ENCODE measurements at regions not wholly inside any gene's neighbourhood (a gene's known extent, or its start where the extent isn't known, plus 50 kb on each side); places are given as distances from the start of the nearest gene placed in this dataset.

DNA sequence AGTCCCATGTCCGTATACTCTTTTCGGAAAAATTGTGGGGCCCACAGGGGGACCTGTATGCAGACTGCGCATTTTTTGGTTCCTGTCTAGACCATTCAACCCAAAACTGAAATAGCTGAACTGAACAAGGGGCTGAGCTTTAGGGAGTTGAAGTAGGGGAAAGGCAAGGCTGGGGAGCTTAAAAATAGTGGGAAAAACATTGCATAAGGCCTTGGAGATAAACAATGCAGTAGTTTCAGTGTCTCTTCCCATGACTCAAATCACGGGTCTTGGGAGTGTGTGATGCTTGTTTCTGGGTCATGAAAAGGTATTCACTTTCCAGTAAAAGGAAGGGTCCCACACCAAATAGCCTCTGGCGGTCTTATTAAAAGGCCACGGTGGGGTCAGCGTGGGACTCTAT, 402.8 kb upstream of the SALL1 start:
- no peaks in the 10 kb centered on the region for H3K4me1 ChIP-seq (ENCODE audit: control insufficient read depth, insufficient read depth, low read length)
- no peaks in the 10 kb centered on the region for H3K36me3 ChIP-seq (ENCODE audit: control insufficient read depth in 2 of 2, insufficient read depth in 2 of 2, low read length in 2 of 2)
- no peaks in the 10 kb centered on the region for H3K9me3 ChIP-seq (ENCODE audit: control insufficient read depth in 2 of 2, low read length in 2 of 2)
- H3K9ac ChIP-seq (ENCODE audit: low read length in 2 of 2) = no peak overlapping the region
- H3K27ac ChIP-seq (ENCODE audit: low read length) = no peak overlapping the region
- H3K27me3 ChIP-seq (ENCODE audit: control insufficient read depth in 1 of 2, insufficient read depth in 2 of 2, low read length in 2 of 2) = no peaks in the 10 kb centered on the region
- H3K4me3 ChIP-seq (ENCODE audit: low read length in 2 of 2) = no peak overlapping the region

DNA sequence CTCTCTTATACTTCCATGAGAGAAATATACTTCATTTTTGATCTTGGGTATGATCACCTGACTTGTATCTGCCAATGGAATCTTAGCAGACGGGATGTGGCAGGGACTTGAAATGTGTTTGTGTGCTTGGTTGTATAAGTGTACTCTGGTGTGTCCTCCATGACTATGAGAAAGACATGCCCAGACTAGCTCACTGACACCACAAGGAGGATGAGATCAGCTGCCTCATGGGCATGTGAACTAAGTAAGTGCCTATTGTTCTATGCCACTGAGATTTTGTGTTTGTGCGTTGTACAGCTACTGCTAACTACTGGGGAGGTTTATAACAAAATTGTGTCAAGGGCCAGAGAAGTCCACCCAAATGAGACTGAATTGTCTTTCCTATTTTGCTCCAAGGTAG, 402.2 kb upstream of the SALL1 start:
- H3K9ac ChIP-seq (ENCODE audit: low read length in 2 of 2) = no peak overlapping the region
- no peak overlapping the region for H3K27ac ChIP-seq (ENCODE audit: low read length)
- no peaks in the 10 kb centered on the region for H3K9me3 ChIP-seq (ENCODE audit: control insufficient read depth in 2 of 2, low read length in 2 of 2)
- no peaks in the 10 kb centered on the region for H3K27me3 ChIP-seq (ENCODE audit: control insufficient read depth in 1 of 2, insufficient read depth in 2 of 2, low read length in 2 of 2)
- H3K4me1 ChIP-seq (ENCODE audit: control insufficient read depth, insufficient read depth, low read length) = no peaks in the 10 kb centered on the region
- H3K4me3 ChIP-seq (ENCODE audit: low read length in 2 of 2) = no peak overlapping the region
- H3K36me3 ChIP-seq (ENCODE audit: control insufficient read depth in 2 of 2, insufficient read depth in 2 of 2, low read length in 2 of 2) = no peaks in the 10 kb centered on the region

DNA sequence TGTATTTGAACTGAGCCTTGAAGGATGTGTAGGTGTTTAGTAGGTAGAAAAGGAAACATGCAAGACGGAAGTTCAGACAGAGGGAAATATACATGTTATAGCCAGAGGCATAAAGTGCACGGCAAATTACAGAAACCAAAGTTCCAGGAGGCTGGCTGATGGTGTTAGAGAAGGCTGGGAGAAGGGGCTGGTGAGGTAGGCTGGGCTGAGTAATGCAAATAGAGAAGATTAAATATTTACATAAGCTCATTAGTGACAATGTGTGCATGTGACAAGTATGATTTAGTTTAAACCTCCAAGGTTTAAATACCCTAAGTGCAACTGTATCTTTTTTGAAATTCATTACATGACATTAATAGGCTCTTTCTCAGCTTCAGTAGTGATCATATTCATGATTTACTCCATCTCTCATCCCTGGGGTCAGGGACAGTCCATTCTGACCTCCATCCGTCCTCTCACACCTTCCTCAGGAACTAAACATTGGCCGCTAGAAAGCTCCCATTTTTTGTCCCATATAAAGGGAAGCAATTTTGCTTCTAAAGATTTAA, 399.8 kb upstream of the SALL1 start:
- peaks cover 0 to 5% of the 10 kb centered on the region in 2 donors for H3K9me3 ChIP-seq (ENCODE audit: control insufficient read depth in 2 of 2, low read length in 2 of 2)
- no peak overlapping the region for H3K27ac ChIP-seq (ENCODE audit: low read length)
- no peak overlapping the region for H3K4me3 ChIP-seq (ENCODE audit: low read length in 2 of 2)
- no peak overlapping the region for H3K9ac ChIP-seq (ENCODE audit: low read length in 2 of 2)
- H3K4me1 ChIP-seq (ENCODE audit: control insufficient read depth, insufficient read depth, low read length) = no peaks in the 10 kb centered on the region
- no peaks in the 10 kb centered on the region for H3K36me3 ChIP-seq (ENCODE audit: control insufficient read depth in 2 of 2, insufficient read depth in 2 of 2, low read length in 2 of 2)
- H3K27me3 ChIP-seq (ENCODE audit: control insufficient read depth in 1 of 2, insufficient read depth in 2 of 2, low read length in 2 of 2) = no peaks in the 10 kb centered on the region

DNA sequence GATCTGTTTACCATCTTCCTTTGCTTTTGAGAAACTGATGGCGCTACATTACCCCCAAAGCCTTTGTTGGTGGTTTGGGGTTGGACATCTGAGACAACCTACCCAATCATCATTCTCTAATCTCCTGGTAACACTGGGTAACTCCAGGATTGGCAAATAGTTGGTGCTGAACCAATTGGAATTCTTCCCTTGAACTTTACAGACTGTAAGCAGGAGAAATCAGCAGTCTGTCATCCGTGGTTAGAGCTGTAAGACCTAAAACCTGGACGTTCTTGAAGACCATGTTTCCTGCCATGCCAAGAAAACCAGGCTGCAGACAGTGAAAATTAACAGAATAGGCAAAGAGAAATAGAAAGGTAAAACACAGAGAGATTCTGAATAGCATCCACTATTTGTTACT, 398.8 kb upstream of the SALL1 start:
- H3K9me3 ChIP-seq (ENCODE audit: control insufficient read depth in 2 of 2, low read length in 2 of 2) = peaks cover 0 to 8% of the 10 kb centered on the region in 2 donors

DNA sequence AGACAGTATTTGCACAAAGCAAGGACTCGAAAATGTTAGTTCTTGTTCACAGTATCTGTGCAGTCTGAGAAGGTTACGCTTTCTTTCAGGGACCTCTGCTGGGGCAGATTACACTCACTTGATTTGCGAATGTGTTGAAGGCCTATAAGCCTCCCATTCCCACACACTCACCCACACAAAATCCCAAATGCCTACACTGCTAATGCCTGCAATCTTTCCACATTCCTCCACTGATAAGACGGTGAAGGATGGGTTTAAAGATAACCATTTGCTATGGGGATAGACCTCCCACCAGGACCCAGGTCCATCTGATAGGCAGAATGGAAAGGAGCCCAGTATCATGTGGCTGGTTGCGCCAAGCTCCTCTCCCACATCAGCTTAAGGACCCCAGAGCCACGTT, 394.9 kb upstream of the SALL1 start:
- Histone ChIP-seq H3K9ac (ENCODE audit: low read length in 2 of 2) (no peak overlapping the region), H3K36me3 (ENCODE audit: control insufficient read depth in 2 of 2, insufficient read depth in 2 of 2, low read length in 2 of 2) (no peaks in the 10 kb centered on the region), H3K4me3 (ENCODE audit: low read length in 2 of 2) (no peak overlapping the region), H3K9me3 (ENCODE audit: control insufficient read depth in 2 of 2, low read length in 2 of 2) (peaks cover 0 to 8% of the 10 kb centered on the region in 2 donors), H3K27me3 (ENCODE audit: control insufficient read depth in 1 of 2, insufficient read depth in 2 of 2, low read length in 2 of 2) (peaks cover 0 to 3% of the 10 kb centered on the region in 2 donors), H3K27ac (ENCODE audit: low read length) (no peak overlapping the region), H3K4me1 (ENCODE audit: control insufficient read depth, insufficient read depth, low read length) (no peaks in the 10 kb centered on the region)

More for the DNA sequence above, 398.8 kb upstream of the SALL1 start:
- no peak overlapping the region for H3K27ac ChIP-seq (ENCODE audit: low read length)
- H3K27me3 ChIP-seq (ENCODE audit: control insufficient read depth in 1 of 2, insufficient read depth in 2 of 2, low read length in 2 of 2) = peaks cover 0 to 2% of the 10 kb centered on the region in 2 donors
- no peaks in the 10 kb centered on the region for H3K4me1 ChIP-seq (ENCODE audit: control insufficient read depth, insufficient read depth, low read length)
- H3K4me3 ChIP-seq (ENCODE audit: low read length in 2 of 2) = no peak overlapping the region
- H3K9ac ChIP-seq (ENCODE audit: low read length in 2 of 2) = no peak overlapping the region
- no peaks in the 10 kb centered on the region for H3K36me3 ChIP-seq (ENCODE audit: control insufficient read depth in 2 of 2, insufficient read depth in 2 of 2, low read length in 2 of 2)

DNA sequence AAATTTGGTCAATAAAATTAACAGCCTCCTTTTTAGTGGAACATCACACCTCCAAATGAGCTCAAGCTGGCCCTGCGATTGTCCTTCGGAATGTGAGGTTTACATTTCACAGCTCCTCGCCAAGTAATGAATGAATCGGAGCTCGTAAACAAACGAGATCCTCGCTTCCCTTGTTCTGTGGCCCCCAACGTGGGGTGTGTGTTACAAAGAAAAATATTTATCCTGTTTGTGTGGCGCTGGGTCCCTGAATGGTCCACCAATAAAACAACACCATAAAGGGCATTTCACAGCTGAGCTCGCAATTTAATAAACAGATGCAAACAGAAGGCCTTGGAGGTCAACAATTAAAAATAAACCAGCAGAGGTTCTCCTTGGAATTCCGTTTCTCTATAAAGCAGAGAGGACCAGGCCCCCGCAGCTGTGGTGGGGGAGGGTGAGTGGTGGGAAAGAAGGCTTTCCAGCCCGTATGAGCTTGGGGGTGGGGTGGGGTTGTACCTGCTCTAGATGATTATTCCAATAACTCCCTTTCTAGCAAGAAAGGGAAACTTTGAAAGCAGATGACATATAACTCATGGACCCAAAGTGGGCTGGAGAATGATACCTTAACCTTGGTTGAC, 393.9 kb upstream of the SALL1 start:
- no peaks in the 10 kb centered on the region for H3K4me1 ChIP-seq (ENCODE audit: control insufficient read depth, insufficient read depth, low read length)
- H3K36me3 ChIP-seq (ENCODE audit: control insufficient read depth in 2 of 2, insufficient read depth in 2 of 2, low read length in 2 of 2) = no peaks in the 10 kb centered on the region
- no peak overlapping the region for H3K9ac ChIP-seq (ENCODE audit: low read length in 2 of 2)
- H3K27ac ChIP-seq (ENCODE audit: low read length) = no peak overlapping the region
- H3K4me3 ChIP-seq (ENCODE audit: low read length in 2 of 2) = no peak overlapping the region
- H3K9me3 ChIP-seq (ENCODE audit: control insufficient read depth in 2 of 2, low read length in 2 of 2) = peaks cover 0 to 8% of the 10 kb centered on the region in 2 donors
- H3K27me3 ChIP-seq (ENCODE audit: control insufficient read depth in 1 of 2, insufficient read depth in 2 of 2, low read length in 2 of 2) = peaks cover 0 to 3% of the 10 kb centered on the region in 2 donors

DNA sequence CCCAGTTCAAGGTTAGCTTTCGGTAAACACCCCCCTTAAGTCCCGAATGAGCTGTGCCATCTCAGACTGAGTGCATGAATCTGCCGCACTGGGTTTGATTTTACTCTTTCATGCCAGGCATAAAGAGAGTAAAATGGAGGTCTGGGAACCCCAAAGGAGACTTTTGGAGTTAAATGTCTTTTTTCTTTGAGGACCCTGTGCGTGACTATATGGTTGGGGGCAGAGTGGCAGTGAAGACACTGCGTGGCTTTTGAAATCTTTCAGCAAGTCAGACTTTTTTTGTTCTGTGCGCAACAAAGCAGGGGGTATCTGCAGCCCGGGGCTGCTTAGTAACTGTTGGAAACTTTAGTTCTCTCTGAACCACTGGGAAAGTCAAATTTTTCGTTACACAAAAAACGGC, 392.9 kb upstream of the SALL1 start:
- no peaks in the 10 kb centered on the region for H3K36me3 ChIP-seq (ENCODE audit: control insufficient read depth in 2 of 2, insufficient read depth in 2 of 2, low read length in 2 of 2)
- H3K4me3 ChIP-seq (ENCODE audit: low read length in 2 of 2) = no peak overlapping the region
- no peaks in the 10 kb centered on the region for H3K4me1 ChIP-seq (ENCODE audit: control insufficient read depth, insufficient read depth, low read length)
- no peak overlapping the region for H3K27ac ChIP-seq (ENCODE audit: low read length)
- no peak overlapping the region for H3K9ac ChIP-seq (ENCODE audit: low read length in 2 of 2)
- H3K27me3 ChIP-seq (ENCODE audit: control insufficient read depth in 1 of 2, insufficient read depth in 2 of 2, low read length in 2 of 2) = peaks cover 0 to 3% of the 10 kb centered on the region in 2 donors
- peaks cover 0 to 8% of the 10 kb centered on the region in 2 donors for H3K9me3 ChIP-seq (ENCODE audit: control insufficient read depth in 2 of 2, low read length in 2 of 2)

DNA sequence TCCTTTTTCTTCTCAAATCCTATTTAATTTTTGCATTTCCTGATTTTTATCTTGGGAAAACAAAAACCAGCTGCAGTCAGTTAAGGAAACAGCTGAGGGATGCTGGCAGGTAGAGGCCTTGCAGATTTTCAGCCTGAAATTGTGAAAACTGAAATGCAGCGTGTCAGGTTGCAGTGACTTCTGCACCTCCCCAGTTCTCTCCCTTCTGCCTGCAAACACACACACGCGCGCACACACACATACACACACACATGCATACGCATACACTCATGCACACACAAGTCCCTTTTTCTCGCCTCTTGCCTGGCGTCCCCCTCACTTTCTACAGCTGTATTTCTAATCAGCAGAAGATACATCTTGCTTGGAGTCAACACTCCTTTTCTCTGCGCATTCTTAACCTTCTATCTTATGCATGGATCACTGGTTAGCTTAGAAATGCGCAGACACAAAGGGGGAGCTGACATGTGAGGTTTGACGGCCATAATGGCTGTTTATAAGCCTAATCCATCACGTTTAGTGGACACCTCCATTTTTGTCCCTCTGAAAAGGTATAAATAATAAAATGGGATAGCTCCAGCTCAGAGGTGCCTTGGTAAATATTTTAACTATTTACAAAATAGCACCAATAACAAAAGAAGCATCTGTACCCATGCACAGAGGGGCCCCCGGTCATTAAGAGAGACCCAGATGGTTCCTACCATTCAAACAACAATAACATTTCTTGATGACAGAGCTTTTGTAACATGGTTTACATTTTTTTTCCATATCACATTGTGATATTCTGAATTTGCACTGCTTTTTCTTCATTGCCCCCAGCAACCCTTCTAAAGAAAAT, 392.1 kb upstream of the SALL1 start:
- Histone ChIP-seq H3K27ac (ENCODE audit: low read length) (no peak overlapping the region), H3K4me1 (ENCODE audit: control insufficient read depth, insufficient read depth, low read length) (no peaks in the 10 kb centered on the region), H3K9me3 (ENCODE audit: control insufficient read depth in 2 of 2, low read length in 2 of 2) (peaks cover 0 to 8% of the 10 kb centered on the region in 2 donors), H3K9ac (ENCODE audit: low read length in 2 of 2) (no peak overlapping the region), H3K36me3 (ENCODE audit: control insufficient read depth in 2 of 2, insufficient read depth in 2 of 2, low read length in 2 of 2) (no peaks in the 10 kb centered on the region), H3K27me3 (ENCODE audit: control insufficient read depth in 1 of 2, insufficient read depth in 2 of 2, low read length in 2 of 2) (peaks cover 0 to 3% of the 10 kb centered on the region in 2 donors), H3K4me3 (ENCODE audit: low read length in 2 of 2) (no peak overlapping the region)

DNA sequence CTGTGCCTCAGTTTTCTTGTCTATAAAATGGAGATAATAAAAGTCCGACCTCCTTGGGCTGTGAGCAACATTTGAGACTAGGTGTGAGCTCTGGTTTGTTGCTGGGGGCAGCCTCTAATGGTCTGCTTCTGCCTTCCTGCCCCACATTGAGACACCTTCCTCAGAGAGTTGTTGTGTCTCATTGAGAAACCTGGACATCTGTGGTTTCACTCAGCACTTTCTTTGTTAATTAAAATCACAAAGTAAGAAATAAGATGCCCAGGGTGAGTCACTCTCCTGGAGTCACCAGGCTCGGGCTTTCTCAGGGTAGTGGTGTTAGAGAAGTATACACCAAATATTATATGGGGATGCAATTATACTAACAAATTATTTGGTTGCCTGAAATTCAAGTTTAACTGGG, 389.2 kb upstream of the SALL1 start:
- H3K4me1 ChIP-seq (ENCODE audit: control insufficient read depth, insufficient read depth, low read length) = no peaks in the 10 kb centered on the region
- no peak overlapping the region for H3K4me3 ChIP-seq (ENCODE audit: low read length in 2 of 2)
- H3K36me3 ChIP-seq (ENCODE audit: control insufficient read depth in 2 of 2, insufficient read depth in 2 of 2, low read length in 2 of 2) = no peaks in the 10 kb centered on the region
- H3K27me3 ChIP-seq (ENCODE audit: control insufficient read depth in 1 of 2, insufficient read depth in 2 of 2, low read length in 2 of 2) = peaks cover 0 to 4% of the 10 kb centered on the region in 2 donors
- H3K9ac ChIP-seq (ENCODE audit: low read length in 2 of 2) = no peak overlapping the region
- H3K27ac ChIP-seq (ENCODE audit: low read length) = no peak overlapping the region
- no peaks in the 10 kb centered on the region for H3K9me3 ChIP-seq (ENCODE audit: control insufficient read depth in 2 of 2, low read length in 2 of 2)

DNA sequence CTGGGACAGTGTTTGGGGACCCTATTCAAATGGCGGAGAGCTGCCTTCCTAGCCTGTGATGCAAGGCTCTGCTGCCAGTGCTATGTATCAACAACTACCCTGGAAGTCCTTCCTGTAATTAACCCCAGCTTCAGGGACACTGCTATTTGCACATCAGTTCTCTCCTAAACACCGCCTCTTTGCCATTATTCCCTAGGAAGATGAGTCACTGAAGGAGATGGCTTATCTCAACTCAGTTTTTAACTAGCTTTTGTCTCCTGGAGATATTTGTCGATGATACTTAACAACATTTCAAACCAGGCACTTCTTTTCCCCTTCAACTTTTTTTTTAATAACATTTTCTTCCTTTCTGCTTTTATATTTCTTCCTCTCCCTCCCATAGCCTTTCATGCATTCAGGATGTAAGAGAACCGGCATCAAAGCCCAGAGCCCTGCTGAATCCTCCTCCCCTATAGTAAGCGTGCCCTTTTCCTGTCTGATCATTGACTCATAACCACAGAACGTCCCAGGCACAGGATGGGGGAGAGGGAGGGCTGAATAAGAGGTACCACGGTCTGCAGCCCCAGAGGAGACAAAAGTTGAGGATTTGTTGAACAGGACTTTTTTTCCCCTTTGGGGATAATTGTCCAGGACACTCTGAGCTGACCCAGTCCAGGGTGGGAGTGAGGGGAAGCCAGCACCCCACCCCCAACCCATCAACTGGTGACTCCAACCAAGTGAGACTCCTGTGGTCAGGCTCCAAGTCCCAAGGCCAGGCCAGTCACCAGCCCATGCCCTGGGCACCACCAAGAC, 387.8 kb upstream of the SALL1 start:
- H3K9me3 ChIP-seq (ENCODE audit: control insufficient read depth in 2 of 2, low read length in 2 of 2) = no peaks in the 10 kb centered on the region
- H3K36me3 ChIP-seq (ENCODE audit: control insufficient read depth in 2 of 2, insufficient read depth in 2 of 2, low read length in 2 of 2) = no peaks in the 10 kb centered on the region
- no peak overlapping the region for H3K4me3 ChIP-seq (ENCODE audit: low read length in 2 of 2)
- no peak overlapping the region for H3K27ac ChIP-seq (ENCODE audit: low read length)
- H3K27me3 ChIP-seq (ENCODE audit: control insufficient read depth in 1 of 2, insufficient read depth in 2 of 2, low read length in 2 of 2) = peaks cover 0 to 4% of the 10 kb centered on the region in 2 donors
- H3K4me1 ChIP-seq (ENCODE audit: control insufficient read depth, insufficient read depth, low read length) = no peaks in the 10 kb centered on the region
- H3K9ac ChIP-seq (ENCODE audit: low read length in 2 of 2) = no peak overlapping the region

Data from stomach smooth muscle (tissue), 2 donors.